T follicular helper cell (primary cell): ENCODE measurements at regions not wholly inside any gene's neighbourhood (a gene's known extent, or its start where the extent isn't known, plus 50 kb on each side); places are given as distances from the start of the nearest gene placed in this dataset.

Source experiments
- DNase-seq: peaks from one replicate; pipeline ENCODE4 v3.0.0-alpha.2; 2020; ENCODE audit warnings: low read depth

GRCh38 chr21:36532769-36533467 lies 53.0 kb upstream of the CLDN14 start:
- no peak for DNase-seq

DNA sequence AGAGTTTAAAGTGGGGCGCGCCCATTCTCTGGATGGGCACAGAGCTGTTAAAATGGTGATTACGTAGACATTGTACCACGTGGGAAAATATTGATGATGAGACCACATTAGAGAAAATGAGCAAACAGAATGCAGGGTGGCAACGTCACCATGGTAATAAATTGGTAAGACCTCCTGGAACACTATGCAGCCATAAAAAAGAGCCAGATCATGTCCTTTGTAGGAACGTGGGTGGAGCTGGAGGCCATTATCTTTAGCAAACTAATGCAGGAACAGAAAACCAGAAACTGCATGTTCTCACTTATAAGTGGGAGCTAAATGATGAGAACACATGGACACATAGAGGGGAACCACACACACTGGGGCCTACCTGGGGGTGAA lies 53.5 kb upstream of the CLDN14 start:
- no peak for DNase-seq

GRCh38 chr21:36534656-36535055 lies 54.7 kb upstream of the CLDN14 start:
- DNase-seq: no peak

DNA sequence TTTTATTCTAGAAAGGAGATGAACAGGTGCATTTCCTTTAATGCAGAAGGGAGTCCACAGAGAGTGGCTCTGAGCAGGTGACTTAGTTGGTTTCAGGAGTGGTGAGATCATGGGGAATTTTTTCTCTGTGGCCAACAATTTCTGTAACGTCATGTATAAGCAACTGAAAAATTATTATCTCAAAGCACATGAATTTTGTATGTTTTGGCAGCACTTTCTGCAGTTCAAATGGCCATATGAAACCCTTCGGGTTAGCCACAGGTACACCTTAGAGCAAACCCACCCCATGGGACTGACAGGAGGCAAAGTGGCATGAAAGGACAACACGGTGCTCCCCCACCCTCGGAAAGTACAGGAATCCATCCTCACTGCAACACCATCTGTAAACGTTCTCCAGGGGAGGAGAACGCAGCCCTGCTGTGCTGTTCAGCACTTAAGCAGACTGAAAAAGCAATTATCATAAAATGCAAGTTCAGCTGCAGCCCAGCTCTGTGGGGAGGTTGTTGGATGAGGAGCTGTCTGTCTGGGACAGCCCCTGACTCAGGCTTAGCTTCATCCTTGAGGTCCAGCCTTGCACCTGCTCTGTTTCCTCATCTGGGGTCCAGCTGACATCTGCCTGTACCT lies 55.8 kb upstream of the CLDN14 start:
- no peak for DNase-seq

GRCh38 chr21:36538761-36539160 lies 58.8 kb upstream of the CLDN14 start:
- no peak for DNase-seq

DNA sequence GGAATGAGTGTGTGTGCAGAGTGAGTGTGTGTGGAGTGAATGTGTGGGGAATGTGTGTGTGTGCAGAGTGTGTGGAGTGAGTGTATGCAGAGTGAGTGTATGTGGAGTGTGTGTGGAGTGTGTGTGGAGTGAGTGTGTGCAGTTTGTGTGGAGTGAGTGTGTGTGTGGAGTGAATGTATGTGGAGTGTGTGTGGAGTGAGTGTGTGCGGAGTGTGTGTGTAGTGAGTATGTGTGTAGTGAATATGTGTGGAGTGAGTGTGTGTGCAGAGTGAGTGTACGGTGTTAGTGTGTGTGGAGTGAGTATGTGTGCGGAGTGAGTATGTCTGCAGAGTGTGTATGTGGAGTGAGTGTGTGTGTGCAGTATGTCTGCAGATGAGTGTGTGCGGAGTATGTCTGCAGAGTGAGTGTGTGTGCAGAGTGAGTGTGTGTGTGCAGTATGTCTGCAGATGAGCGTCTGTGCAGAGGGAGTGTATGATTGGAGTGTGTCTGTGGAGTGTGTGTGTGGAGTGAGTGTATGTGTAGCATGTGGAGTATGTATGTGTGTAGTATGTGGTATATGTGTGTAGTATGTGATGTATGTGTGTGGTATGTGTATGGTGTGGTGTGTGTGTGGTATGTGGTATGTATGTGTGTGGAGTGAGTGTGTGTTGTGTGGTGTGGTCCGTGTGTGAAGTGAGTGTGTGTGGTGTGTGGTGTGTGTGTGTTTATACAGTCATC lies 59.7 kb upstream of the CLDN14 start:
- DNase-seq: no peak

GRCh38 chr21:36540700-36541099 lies 60.8 kb upstream of the CLDN14 start:
- DNase-seq: no peak

- DNase-seq: no peak
These were observed 61.8 kb upstream of the CLDN14 start for GRCh38 chr21:36541721-36542139.

DNA sequence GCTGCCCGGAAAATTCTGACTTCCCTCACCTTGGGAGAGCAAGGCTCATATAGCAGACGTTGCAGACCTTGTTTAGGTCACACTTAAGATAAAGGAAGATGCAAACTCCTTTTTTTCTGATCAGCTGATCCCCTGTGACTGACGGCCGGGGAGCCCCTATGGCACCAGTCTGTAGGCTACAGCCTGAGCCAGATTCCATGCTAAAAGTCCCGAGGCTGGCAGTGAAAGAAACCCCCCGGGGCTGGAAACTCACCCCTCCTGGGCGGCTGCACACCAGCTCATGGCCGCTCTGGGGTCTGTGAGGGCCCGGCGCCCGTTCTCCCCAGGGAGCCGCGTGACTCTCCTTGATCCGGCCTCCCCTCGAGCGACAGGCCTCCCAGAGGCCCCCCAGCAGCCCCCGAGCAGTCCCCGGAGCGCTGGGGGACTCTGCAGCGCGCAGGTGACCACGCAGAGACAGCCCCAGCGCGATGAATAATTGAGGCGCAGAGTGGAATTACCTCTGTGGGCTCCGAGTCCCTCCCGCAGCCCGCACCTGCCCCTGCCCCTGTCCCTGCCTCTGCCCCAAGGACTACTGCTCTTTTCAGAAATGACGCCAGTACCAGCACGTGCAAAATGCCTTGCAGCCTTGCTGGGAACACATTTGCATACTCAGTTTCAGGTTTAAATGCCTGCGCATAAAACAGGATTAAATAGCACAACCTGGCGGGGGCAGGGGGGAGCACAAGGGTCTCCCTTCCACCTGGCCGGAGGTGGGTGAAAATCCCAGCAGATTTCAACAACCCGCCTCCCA lies 62.6 kb upstream of the CLDN14 start:
- DNase-seq: no peak

DNA sequence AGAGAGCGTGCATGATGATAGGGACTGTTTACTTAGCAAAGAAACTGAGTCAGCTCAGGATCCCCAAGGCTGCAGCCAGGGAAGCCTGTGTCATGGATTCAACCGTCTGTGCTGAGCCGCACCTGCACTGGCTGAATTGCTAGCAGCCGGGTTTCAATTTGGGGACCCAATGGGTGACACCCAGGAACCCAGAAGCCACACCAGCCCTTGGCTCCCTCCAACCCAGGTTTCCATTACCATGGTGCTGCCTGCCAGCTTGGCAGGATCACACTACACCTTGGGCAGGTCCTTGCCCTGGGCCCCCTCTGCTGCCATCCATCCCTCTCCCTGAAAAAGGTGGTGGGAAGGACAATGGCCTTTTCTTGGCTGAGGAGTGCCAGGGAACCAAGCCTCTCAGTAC lies 64.0 kb upstream of the CLDN14 start:
- no peak for DNase-seq

DNA sequence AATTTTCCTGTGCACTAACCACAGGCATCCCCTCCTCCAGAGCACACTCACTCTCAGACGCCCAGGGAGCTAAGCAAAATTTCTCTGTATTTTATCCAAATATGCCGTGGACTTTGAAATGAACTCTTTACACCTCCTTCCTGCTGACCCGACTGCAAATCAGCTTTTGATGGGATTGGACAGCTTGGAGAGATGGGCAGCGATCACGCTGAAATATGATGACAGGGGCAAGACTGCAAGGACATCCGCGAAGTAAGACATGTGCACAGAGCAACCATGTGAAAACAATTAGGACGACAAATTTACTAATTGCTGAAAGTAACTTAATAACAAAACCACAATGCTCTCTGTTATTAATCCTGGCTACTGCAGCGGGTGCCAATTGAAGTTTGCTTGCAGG lies 64.6 kb upstream of the CLDN14 start:
- no peak for DNase-seq

DNA sequence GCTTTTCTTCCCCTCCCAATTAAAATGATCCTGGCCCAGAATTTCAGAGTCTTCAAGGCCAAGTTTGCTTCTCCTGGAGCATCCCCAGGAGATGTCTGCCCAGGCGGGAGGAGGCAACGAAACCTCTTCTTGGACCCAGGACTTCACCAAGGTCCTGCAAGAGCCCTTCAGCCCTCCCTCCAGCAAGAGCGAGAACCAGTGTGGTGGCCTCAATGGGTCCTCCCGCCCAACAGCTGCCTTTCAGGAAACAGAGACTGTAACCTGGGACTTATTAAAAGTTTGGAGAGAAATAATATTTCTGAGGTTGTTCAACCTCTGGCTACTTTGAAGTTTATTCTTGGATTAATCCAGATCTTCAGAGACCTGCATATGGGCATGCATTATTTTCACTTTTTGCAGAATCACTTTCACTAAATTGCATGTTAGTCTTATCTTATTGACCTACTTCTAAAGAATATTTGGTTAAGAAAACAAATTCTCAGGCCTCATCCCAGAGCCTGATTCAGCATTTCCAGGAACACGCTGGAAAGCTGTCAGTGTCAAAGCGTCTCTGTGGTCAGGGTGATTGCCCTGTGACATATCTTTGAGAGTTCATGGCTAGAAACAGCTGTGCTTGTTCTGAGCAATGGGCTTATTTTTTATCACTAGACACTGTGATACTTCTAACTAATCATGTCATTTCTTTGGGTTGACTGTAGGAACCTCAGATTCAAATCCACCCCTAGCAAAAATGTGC lies 66.0 kb upstream of the CLDN14 start:
- DNase-seq: no peak

DNA sequence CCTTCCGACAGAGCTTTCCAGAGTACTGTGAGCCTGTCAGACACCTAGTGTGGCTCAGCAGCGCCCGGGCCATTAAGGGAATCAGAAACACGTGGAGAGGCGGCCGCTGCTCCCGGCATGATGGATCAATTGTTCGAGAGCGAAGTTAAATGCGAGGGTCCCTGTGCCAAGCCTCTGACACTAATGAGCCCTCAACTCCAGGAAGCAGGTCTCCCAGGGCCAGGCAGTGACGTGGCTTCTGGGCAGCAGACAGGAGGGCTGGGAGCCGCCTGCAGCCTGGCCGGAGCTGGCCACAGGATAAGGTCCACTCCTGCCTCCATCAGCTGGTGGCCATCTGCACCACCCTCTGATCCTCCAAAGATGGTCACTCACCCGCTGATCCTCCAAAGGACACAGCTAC lies 67.5 kb upstream of the CLDN14 start:
- DNase-seq: no peak

GRCh38 chr21:36548866-36549265 lies 68.9 kb upstream of the CLDN14 start:
- DNase-seq: no peak

GRCh38 chr21:36549470-36549869 lies 69.5 kb upstream of the CLDN14 start:
- DNase-seq: no peak

DNA sequence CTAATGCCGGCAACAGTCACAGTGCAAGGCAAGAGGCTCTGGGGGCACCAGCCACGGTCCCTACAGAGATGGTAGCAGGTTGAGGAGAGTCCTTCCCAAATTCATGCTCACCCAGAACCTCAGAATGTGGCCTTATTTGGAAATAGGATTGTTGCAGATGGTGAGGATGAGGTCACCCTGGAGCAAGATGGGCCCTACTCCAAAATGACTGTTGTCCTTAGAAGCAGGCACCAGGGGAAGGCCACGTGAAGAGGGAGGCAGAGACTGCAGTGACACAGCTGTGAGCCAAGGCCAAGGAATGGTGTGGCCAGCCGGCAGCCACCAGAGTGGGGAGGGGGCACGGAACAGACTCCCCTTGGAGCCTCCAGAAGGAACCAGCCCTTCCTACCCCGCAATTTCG lies 70.8 kb upstream of the CLDN14 start:
- no peak for DNase-seq

DNA sequence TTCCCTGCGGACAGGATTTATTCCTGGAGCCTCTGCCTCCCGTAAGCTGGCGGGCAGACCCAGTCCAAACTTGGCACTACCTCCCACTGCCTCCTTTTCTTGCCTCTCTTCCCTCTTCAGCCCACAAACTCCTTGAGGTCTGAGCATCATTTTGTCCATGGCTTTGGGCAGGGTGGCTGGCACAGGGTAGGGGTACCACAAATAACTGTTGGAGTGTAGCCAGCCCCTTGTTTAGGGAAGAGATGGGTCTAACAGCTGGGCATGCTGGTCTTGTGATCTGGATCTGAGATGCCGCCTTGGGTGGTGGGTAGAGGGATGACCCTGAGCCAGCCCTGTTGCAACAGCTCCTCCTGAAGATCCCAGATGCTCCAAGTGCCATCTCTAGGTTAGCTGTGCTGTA lies 71.4 kb upstream of the CLDN14 start:
- no peak for DNase-seq

- no peak for DNase-seq
These were observed 72.0 kb upstream of the CLDN14 start for GRCh38 chr21:36551731-36552433.

DNA sequence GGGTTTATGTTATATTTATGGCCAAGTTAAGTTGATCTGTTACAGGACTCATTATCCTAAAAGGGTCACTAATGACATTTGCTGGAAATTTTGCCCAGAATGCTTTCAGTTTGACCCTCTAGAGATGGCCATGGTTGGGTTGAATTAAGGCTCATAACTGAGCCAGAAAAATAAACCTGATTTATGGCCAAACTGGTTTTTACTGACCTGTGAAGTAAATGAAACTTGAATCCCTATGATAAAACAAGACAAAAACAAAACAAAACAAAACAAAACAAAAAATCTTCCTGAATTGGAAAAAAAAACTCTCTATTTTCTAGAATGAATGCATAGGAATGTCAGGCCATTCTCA lies 72.5 kb upstream of the CLDN14 start:
- DNase-seq: no peak

DNA sequence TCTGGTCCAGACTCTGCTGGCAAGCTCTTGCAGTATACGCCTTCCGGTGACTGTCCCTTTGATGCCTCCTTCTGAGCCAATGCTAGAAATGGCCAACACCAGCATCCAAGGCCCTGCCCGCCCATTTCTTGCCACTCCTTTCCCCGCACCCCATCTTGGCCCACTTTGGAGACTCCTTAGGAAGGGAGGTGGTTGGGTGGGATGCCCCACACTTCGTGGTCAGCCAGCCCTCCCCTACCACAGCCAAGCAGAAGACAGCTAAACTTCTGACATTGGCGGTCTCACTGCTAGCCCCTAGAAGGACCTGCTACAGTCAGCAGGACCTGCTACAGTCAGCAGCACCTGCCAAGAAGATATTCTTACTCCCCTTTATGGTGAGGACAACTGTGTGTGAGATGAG lies 73.5 kb upstream of the CLDN14 start:
- DNase-seq: no peak

DNA sequence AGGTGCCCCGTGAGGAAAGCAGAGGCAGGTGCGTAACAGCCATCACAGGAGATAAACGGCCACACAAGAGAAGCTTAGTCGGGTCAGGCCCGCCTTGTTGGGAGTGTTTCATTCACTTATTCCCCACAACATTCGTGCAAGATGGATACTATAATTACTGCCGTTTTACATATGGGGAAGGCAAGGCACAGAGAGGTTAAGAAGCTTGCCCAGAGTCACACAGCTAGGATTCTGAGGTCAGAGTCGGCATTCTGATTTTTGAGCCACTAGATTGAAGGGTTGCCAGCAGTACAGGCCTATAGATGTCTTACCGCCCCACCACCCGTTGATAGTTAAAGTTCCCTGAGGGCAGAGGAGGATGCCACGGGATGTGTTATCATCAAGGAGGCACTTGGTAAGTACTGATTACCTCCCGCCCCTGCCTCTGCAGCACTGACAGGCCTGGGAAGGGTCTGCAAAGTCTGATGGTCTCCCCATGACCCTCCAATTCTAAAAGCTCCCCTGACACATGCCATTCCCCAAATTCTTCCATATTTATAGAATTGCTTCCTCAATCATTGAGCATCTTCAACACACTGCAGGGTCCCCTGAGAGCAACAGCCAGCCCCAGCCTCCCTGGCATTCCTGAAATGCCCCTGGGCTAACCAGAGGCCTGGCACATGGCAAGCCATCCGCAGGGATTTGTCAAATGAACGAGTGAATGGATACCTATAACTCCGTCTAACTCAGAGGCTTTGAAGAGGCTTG lies 74.7 kb upstream of the CLDN14 start:
- no peak for DNase-seq
